Stimulated activated CD4-positive, alpha-beta T cell treated with anti-CD3 and anti-CD28 coated beads, TNF-alpha, amount 100 ng/mL, for 24 hours (primary cell): ENCODE measurements at regions not wholly inside any gene's neighbourhood (a gene's known extent, or its start where the extent isn't known, plus 50 kb on each side); places are given as distances from the start of the nearest gene placed in this dataset.

Experiments used
- DNase-seq, 3 experiments: peaks; one replicate each; pipeline ENCODE4 v3.0.0-alpha.2; 2020; ENCODE audit warnings: low read depth in 3 of 3

GRCh38 chr2:117639401-117639800 lies 175.1 kb upstream of the DDX18 start:
- no peak for DNase-seq

DNA sequence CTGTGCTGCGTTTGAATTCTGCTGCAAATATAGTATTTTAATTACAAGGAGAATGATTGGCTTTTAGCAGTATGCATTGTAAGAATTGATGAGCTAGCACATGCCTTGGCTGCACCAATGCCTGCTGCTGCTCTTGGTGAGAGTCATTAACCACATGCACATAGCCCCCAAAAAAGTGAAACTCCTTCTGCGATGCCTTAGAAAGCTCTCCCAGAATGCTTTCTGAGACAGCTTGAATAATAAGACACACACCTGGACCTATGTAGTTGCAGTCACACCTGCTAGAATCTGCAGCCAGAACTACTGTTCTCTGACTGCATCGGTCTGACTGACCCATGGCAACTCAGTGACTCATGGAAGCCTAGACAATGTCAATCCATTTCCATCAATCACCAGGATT lies 170.1 kb upstream of the DDX18 start:
- no peak for DNase-seq

DNA sequence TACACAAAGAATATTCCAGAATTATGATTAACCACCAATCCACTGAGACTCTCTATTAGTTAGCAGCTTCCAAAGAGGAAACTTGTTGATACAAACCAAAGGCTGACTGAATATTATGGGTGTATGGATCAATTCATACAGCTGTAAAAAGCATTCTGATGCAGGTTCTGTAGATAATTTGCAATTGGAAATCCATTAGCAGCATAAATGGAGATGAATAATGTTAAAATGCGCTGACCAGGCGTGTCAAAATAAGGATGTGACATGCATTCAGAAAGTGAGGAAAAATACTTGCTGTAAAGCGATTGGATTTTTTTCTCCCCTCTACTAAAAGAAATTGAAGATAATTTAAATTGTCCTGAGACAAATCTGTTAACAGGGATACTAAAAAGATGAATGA lies 169.0 kb upstream of the DDX18 start:
- DNase-seq, result no peak

DNA sequence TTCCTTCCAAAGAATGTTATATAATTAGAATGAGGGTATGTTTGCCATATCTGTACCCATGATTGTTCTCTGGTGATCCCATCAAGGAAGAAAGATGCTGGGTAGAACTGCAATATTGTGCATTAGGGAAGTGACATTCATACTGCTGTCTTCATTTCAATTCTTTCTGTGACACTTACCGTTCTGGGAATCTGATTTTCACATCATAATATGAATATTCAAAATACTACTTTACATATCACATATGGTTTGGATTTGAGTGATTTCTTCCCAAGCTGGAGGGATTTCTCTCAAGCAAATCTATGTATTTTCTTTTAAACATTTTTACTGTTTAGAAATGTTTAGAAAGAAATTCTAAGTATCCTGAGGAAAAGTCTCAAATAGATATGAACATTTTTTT lies 168.4 kb upstream of the DDX18 start:
- DNase-seq, result no peak

GRCh38 chr2:117646872-117647271 lies 167.6 kb upstream of the DDX18 start:
- DNase-seq, result no peak

- DNase-seq, result no peak
These were observed 157.9 kb upstream of the DDX18 start for GRCh38 chr2:117656546-117656945.

DNA sequence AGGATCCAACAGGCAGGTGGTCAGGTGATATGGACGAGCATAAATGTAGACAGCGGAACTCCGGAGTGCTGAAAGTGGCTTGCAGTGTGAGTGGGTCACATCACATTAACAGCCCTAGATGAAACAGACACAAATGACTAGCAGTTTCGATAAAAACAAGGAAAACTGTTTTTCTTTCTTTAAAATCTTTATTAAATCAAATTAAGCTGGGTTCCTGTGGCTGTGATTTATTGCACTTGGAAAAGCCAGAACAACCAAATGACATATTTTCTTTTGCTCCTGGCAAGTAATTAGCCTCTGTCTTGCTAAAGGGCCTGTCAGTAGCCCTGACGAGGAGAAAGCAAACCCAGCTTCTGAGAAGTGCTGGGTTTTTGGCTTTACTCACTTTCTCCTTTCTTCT lies 152.9 kb upstream of the DDX18 start:
- DNase-seq, result no peak

- DNase-seq, result no peak
These were observed 140.3 kb upstream of the DDX18 start for GRCh38 chr2:117674172-117674571.

DNA sequence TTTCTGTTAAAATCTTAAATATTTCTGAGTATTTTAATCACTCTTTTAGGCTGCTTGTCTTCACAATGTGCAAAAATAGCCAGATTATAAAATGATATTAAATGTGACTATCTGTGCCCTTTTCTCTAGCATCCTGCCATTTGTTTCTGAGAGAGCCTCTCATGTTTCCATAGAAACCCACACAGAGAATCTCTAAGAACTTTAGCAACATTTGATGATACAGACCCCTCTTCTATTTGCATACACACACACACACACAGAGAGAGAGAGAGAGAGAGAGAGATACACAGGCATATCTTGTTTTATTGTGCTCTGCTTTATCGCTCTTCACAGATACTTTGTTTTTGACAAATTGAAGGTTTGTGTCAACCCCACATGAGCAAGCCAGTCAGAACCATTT lies 134.5 kb upstream of the DDX18 start:
- DNase-seq, result no peak

GRCh38 chr2:117684919-117685318 lies 129.6 kb upstream of the DDX18 start:
- no peak for DNase-seq

- no peak for DNase-seq
These were observed 127.8 kb upstream of the DDX18 start for GRCh38 chr2:117686699-117687098.

GRCh38 chr2:117691595-117691994 lies 122.9 kb upstream of the DDX18 start:
- no peak for DNase-seq

GRCh38 chr2:117692001-117692763 lies 122.3 kb upstream of the DDX18 start:
- DNase-seq, result no peak

- no peak for DNase-seq
These were observed 121.3 kb upstream of the DDX18 start for GRCh38 chr2:117693154-117693553.

- no peak for DNase-seq
These were observed 120.8 kb upstream of the DDX18 start for GRCh38 chr2:117693651-117694050.

DNA sequence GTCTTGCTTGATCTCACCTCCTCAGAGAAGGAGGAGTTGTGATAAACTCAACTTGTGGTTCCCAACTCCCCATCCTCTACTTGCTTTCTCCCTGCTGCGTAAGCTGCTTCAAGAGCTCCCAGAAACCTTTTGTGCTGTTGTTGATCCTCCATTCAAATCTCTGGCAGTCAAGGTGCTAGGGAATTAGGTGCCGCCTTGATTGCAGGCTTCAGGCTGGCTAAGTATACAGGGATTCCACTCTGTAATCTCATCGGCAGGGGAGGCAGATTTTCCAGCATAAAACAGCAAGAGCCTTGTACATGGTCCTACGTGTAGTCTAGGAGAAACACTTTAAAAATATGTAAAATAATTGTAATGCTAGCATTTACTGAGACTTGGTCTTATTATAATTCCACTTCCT lies 116.2 kb upstream of the DDX18 start:
- no peak for DNase-seq

GRCh38 chr2:117698819-117699218 lies 115.7 kb upstream of the DDX18 start:
- DNase-seq, result no peak

GRCh38 chr2:117700471-117700870 lies 114.0 kb upstream of the DDX18 start:
- DNase-seq, result no peak

- no peak for DNase-seq
These were observed 113.1 kb upstream of the DDX18 start for GRCh38 chr2:117701365-117701764.

DNA sequence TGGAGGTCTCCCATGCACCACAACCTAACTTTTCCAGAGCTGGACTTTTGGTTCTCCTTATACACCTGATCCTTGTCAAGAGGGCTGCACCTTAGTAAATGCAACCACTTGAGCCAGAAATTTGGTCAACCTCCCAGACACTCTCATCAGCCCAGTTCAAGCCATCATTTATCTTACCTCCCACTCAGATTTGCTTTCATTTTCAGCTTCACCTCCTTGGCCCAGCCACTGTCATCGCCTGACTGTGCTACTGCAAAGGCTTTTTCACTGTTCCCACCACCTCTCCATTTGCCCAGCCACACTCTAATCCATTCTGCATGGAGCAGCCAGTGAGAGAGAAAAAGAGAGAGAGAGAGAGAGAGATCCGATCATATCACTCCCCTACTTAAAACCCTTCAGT lies 112.4 kb upstream of the DDX18 start:
- no peak for DNase-seq

GRCh38 chr2:117703858-117704257 lies 110.6 kb upstream of the DDX18 start:
- no peak for DNase-seq

- DNase-seq, result no peak
These were observed 109.7 kb upstream of the DDX18 start for GRCh38 chr2:117704818-117705217.

DNA sequence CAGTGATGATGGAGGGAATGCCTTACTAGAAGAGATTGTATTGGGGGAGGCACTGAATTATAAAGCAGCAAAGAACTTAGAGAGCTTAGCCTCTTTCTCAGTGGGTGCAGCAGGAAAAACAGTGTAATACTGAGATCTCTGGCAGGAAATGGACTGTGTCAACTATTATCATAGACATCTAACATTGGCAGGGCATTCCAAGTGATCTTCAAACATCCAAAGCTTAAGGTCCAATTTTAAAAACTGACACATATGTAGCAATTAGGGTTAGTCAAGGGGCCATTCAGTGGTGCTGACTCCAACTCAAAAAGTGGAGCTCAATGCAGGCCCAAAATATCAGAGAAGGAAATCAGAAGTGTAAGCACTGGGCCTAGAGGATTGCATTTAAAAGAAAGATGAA lies 106.6 kb upstream of the DDX18 start:
- DNase-seq, result no peak

GRCh38 chr2:117712684-117713083 lies 101.8 kb upstream of the DDX18 start:
- no peak for DNase-seq
